ELR (cell line): ENCODE measurements at regions not wholly inside any gene's neighbourhood (a gene's known extent, or its start where the extent isn't known, plus 50 kb on each side); places are given as distances from the start of the nearest gene placed in this dataset.
"Not testable (repeated sequence)": the region's sequence is repeated elsewhere in the genome, so short reads cannot be mapped to it uniquely, and the experiment has no call there.

ENCODE experiments used
- DNase-seq: peaks from one replicate; pipeline ENCODE4 v3.0.0-alpha.2; 2015; ENCODE audit warnings: low read depth

- no peak for DNase-seq
These were observed 127.0 kb upstream of the MON1B start for GRCh38 chr16:77064037-77064436.

- DNase-seq: no peak
These were observed 124.0 kb upstream of the MON1B start for GRCh38 chr16:77066896-77067496.

- DNase-seq: no peak
These were observed 123.1 kb upstream of the MON1B start for GRCh38 chr16:77067900-77068299.

GRCh38 chr16:77068402-77068801, 122.6 kb upstream of the MON1B start:
- no peak for DNase-seq

GRCh38 chr16:77069929-77070328, 121.1 kb upstream of the MON1B start:
- DNase-seq: no peak

GRCh38 chr16:77070683-77071082, 120.3 kb upstream of the MON1B start:
- no peak for DNase-seq

- DNase-seq: no peak
These were observed 114.2 kb upstream of the MON1B start for GRCh38 chr16:77076839-77077238.

- no peak for DNase-seq
These were observed 113.6 kb upstream of the MON1B start for GRCh38 chr16:77077256-77077922.

- DNase-seq: no peak
These were observed 105.0 kb upstream of the MON1B start for GRCh38 chr16:77085981-77086380.

- DNase-seq: no peak
These were observed 100.9 kb upstream of the MON1B start for GRCh38 chr16:77090062-77090461.

GRCh38 chr16:77093309-77093708, 97.7 kb upstream of the MON1B start:
- DNase-seq: no peak

- no peak for DNase-seq
These were observed 97.0 kb upstream of the MON1B start for GRCh38 chr16:77093999-77094398.

GRCh38 chr16:77111056-77111565, 79.9 kb upstream of the MON1B start:
- DNase-seq: no peak

- no peak for DNase-seq
These were observed 78.2 kb upstream of the MON1B start for GRCh38 chr16:77112746-77113145.

- DNase-seq: no peak
These were observed 77.2 kb upstream of the MON1B start for GRCh38 chr16:77113835-77114234.

- not testable (repeated sequence) for DNase-seq
These were observed 76.6 kb upstream of the MON1B start for GRCh38 chr16:77114361-77114760.

- no peak for DNase-seq
These were observed 74.1 kb upstream of the MON1B start for GRCh38 chr16:77116856-77117255.

GRCh38 chr16:77117707-77118106, 73.3 kb upstream of the MON1B start:
- DNase-seq: no peak

GRCh38 chr16:77131398-77131797, 59.6 kb upstream of the MON1B start:
- DNase-seq: no peak

- no peak for DNase-seq
These were observed 58.9 kb upstream of the MON1B start for GRCh38 chr16:77132051-77132618.

- DNase-seq: no peak
These were observed 57.3 kb upstream of the MON1B start for GRCh38 chr16:77133706-77134105.

GRCh38 chr16:77137045-77137444, 53.9 kb upstream of the MON1B start:
- DNase-seq: no peak
